GM21360 (cell line): ENCODE measurements at regions not wholly inside any gene's neighbourhood (a gene's known extent, or its start where the extent isn't known, plus 50 kb on each side); places are given as distances from the start of the nearest gene placed in this dataset.

Source experiments
- ATAC-seq: cut with Tn5 transposase; IDR thresholded peaks from one replicate; pipeline ENCODE4 v1.9.1; 2021; ENCODE audit warnings: mild to moderate bottlenecking, moderate library complexity; ENCODE audit not compliant: unreplicated experiment

- ATAC-seq = peak; percentile 89
These were observed 196.0 kb upstream of the TOPAZ1 start for GRCh38 chr3:44045476-44046275.

- ATAC-seq = no peak
These were observed 193.9 kb upstream of the TOPAZ1 start for GRCh38 chr3:44047796-44048195.

- ATAC-seq = no peak
These were observed 193.3 kb upstream of the TOPAZ1 start for GRCh38 chr3:44048196-44048924.

GRCh38 chr3:44048949-44049348 is 192.7 kb upstream of the TOPAZ1 start:
- no peak for ATAC-seq

GRCh38 chr3:44050101-44050500 is 191.6 kb upstream of the TOPAZ1 start:
- no peak for ATAC-seq

- no peak for ATAC-seq
These were observed 190.8 kb upstream of the TOPAZ1 start for GRCh38 chr3:44050867-44051266.

- ATAC-seq = no peak
These were observed 185.7 kb upstream of the TOPAZ1 start for GRCh38 chr3:44055951-44056350.

GRCh38 chr3:44056446-44057240 is 185.0 kb upstream of the TOPAZ1 start:
- no peak for ATAC-seq

GRCh38 chr3:44058022-44058867 is 183.4 kb upstream of the TOPAZ1 start:
- peak; percentile 88 for ATAC-seq

- ATAC-seq = peak; percentile 14
These were observed 182.8 kb upstream of the TOPAZ1 start for GRCh38 chr3:44058868-44059203.

GRCh38 chr3:44060164-44060563 is 181.5 kb upstream of the TOPAZ1 start:
- no peak for ATAC-seq

- no peak for ATAC-seq
These were observed 180.4 kb upstream of the TOPAZ1 start for GRCh38 chr3:44061268-44061667.

GRCh38 chr3:44061961-44062360 is 179.7 kb upstream of the TOPAZ1 start:
- no peak for ATAC-seq

- no peak for ATAC-seq
These were observed 176.2 kb upstream of the TOPAZ1 start for GRCh38 chr3:44065311-44066094.

- ATAC-seq = no peak
These were observed 174.9 kb upstream of the TOPAZ1 start for GRCh38 chr3:44066806-44067205.

GRCh38 chr3:44067431-44067830 is 174.3 kb upstream of the TOPAZ1 start:
- ATAC-seq = no peak

- no peak for ATAC-seq
These were observed 172.9 kb upstream of the TOPAZ1 start for GRCh38 chr3:44068753-44069152.

GRCh38 chr3:44069276-44069675 is 172.4 kb upstream of the TOPAZ1 start:
- ATAC-seq = no peak

GRCh38 chr3:44070841-44071546 is 170.7 kb upstream of the TOPAZ1 start:
- ATAC-seq = no peak
